Ishikawa (cell line): ENCODE measurements at regions not wholly inside any gene's neighbourhood (a gene's known extent, or its start where the extent isn't known, plus 50 kb on each side); places are given as distances from the start of the nearest gene placed in this dataset.

Experiments used
- CEBPB ChIP-seq: IDR thresholded peaks from 2 replicates; pipeline ENCODE4 v1.6.1; 2012
- CREB1 ChIP-seq: IDR thresholded peaks from 2 replicates; pipeline ENCODE4 v1.6.1; 2012; ENCODE audit warnings: low read depth
- EGR1 ChIP-seq: IDR thresholded peaks from 2 replicates; pipeline ENCODE4 v1.6.1; 2012
- EP300 ChIP-seq: IDR thresholded peaks from 2 replicates; pipeline ENCODE4 v1.6.1; 2012; ENCODE audit warnings: borderline replicate concordance
- NFIC ChIP-seq: IDR thresholded peaks from 2 replicates; pipeline ENCODE4 v1.6.1; 2012
- RAD21 ChIP-seq: IDR thresholded peaks from 2 replicates; pipeline ENCODE4 v1.6.1; 2012; ENCODE audit warnings: low read depth
- TAF1 ChIP-seq: IDR thresholded peaks from 2 replicates; pipeline ENCODE4 v1.6.1; 2012; ENCODE audit warnings: low read depth, mild to moderate bottlenecking
- TCF12 ChIP-seq: IDR thresholded peaks from 2 replicates; pipeline ENCODE4 v1.6.1; 2012; ENCODE audit warnings: low read depth
- TEAD4 ChIP-seq: IDR thresholded peaks from 2 replicates; pipeline ENCODE4 v1.6.1; 2012
- YY1 ChIP-seq: IDR thresholded peaks from 2 replicates; pipeline ENCODE4 v1.6.1; 2012; ENCODE audit warnings: low read depth
- ZBTB7A ChIP-seq: IDR thresholded peaks from 2 replicates; pipeline ENCODE4 v1.6.1; 2012; ENCODE audit warnings: low read depth
- TF ChIP-seq, protein P1 (sequence below): IDR thresholded peaks from 2 replicates; pipeline ENCODE4 v1.6.1; 2012
- TF ChIP-seq, protein P2 (sequence below): IDR thresholded peaks from 2 replicates; pipeline ENCODE4 v1.6.1; 2012; ENCODE audit warnings: low read depth, mild to moderate bottlenecking
- TF ChIP-seq, protein P3 (sequence below): IDR thresholded peaks from 2 replicates; pipeline ENCODE4 v1.6.1; 2012

DNA sequence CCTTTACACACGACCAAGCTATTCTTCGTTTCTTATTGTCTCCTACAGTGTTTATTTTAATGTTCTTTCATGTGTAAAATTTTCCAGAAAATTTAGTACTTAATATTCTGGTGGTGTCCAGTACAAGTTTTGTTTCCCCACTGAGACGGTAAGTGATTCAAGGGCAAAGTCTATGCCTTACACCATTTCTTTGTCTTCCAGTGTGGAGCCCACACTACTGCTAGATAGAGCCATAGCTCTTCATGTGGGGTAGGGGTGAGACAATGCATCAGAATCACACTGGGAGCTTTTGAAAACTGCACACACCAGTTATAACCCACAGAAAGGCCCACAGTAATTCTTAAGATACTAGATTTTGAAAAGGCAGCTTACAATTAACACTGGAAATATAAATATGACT lies 125.6 kb downstream of the TDRD15 start:
- TF ChIP-seq YY1, result no peak
- TF ChIP-seq, protein P1, sequence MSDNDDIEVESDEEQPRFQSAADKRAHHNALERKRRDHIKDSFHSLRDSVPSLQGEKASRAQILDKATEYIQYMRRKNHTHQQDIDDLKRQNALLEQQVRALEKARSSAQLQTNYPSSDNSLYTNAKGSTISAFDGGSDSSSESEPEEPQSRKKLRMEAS, result no peak
- TF ChIP-seq EP300, result no peak
- TF ChIP-seq TAF1, result no peak
- no peak for TF ChIP-seq NFIC
- TF ChIP-seq, protein P2, sequence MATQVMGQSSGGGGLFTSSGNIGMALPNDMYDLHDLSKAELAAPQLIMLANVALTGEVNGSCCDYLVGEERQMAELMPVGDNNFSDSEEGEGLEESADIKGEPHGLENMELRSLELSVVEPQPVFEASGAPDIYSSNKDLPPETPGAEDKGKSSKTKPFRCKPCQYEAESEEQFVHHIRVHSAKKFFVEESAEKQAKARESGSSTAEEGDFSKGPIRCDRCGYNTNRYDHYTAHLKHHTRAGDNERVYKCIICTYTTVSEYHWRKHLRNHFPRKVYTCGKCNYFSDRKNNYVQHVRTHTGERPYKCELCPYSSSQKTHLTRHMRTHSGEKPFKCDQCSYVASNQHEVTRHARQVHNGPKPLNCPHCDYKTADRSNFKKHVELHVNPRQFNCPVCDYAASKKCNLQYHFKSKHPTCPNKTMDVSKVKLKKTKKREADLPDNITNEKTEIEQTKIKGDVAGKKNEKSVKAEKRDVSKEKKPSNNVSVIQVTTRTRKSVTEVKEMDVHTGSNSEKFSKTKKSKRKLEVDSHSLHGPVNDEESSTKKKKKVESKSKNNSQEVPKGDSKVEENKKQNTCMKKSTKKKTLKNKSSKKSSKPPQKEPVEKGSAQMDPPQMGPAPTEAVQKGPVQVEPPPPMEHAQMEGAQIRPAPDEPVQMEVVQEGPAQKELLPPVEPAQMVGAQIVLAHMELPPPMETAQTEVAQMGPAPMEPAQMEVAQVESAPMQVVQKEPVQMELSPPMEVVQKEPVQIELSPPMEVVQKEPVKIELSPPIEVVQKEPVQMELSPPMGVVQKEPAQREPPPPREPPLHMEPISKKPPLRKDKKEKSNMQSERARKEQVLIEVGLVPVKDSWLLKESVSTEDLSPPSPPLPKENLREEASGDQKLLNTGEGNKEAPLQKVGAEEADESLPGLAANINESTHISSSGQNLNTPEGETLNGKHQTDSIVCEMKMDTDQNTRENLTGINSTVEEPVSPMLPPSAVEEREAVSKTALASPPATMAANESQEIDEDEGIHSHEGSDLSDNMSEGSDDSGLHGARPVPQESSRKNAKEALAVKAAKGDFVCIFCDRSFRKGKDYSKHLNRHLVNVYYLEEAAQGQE, result no peak
- no peak for TF ChIP-seq RAD21
- TF ChIP-seq EGR1, result no peak
- TF ChIP-seq CEBPB, result no peak
- TF ChIP-seq TCF12, result no peak
- no peak for TF ChIP-seq TEAD4
- TF ChIP-seq CREB1, result no peak
- TF ChIP-seq, protein P3, sequence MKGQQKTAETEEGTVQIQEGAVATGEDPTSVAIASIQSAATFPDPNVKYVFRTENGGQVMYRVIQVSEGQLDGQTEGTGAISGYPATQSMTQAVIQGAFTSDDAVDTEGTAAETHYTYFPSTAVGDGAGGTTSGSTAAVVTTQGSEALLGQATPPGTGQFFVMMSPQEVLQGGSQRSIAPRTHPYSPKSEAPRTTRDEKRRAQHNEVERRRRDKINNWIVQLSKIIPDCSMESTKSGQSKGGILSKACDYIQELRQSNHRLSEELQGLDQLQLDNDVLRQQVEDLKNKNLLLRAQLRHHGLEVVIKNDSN, result no peak
- no peak for TF ChIP-seq ZBTB7A
